RWPE1 (cell line): ENCODE measurements at regions not wholly inside any gene's neighbourhood (a gene's known extent, or its start where the extent isn't known, plus 50 kb on each side); places are given as distances from the start of the nearest gene placed in this dataset.

Source experiments
- CTCF ChIA-PET: fragments of 350-600 bp; sonication (Branson Sonifier 250); formaldehyde crosslinking; extraction: SDS; loops from one replicate; lab custom pipeline; 2021; lab: Yijun Ruan, JAX
- POLR2A ChIA-PET: fragments of 400-600 bp; formaldehyde crosslinking; extraction: SDS; loops from one replicate; lab custom pipeline; 2020; ENCODE audit warnings: antibody characterized with exemption; ENCODE audit not compliant: low non-redundant PET; lab: Yijun Ruan, JAX
- DNase-seq: peaks from one replicate; pipeline ENCODE4 v3.0.0; 2012; ENCODE audit warnings: low spot score
- H3K27ac ChIP-seq: fragments of 450-650 bp; 2 replicates; pipeline ENCODE4 v1.5.1; 2017
- CTCF ChIP-seq: fragments of 450-650 bp; conservative IDR thresholded peaks from 2 replicates; pipeline ENCODE4 v1.5.1; 2017; ENCODE audit warnings: low read depth, mild to moderate bottlenecking

- POLR2A ChIA-PET, result no interaction called here
- TF ChIP-seq CTCF, result no peak
- no peak for DNase-seq
- H3K27ac ChIP-seq, result no peak overlapping the region
- CTCF ChIA-PET, result no interaction called here
These were observed 435.7 kb upstream of the PROX1 start for GRCh38 chr1:213552045-213552444.

GRCh38 chr1:213560226-213560625 is 427.5 kb upstream of the PROX1 start:
- no peak for DNase-seq
- no peak for TF ChIP-seq CTCF
- CTCF ChIA-PET, result no interaction called here
- POLR2A ChIA-PET, result no interaction called here
- no peak overlapping the region for H3K27ac ChIP-seq

- POLR2A ChIA-PET, result no interaction called here
- CTCF ChIA-PET, result no interaction called here
- TF ChIP-seq CTCF, result no peak
- H3K27ac ChIP-seq, result no peak overlapping the region
- DNase-seq, result no peak
These were observed 425.9 kb upstream of the PROX1 start for GRCh38 chr1:213561870-213562269.

- ChIA-PET CTCF (interaction anchor here (0.6 to 0.7 kb wide), 2 partner anchors 64 to 1172 kb away, joined by 3 read pairs; no protein-coding TSS in a partner anchor), POLR2A (no interaction called here)
- H3K27ac ChIP-seq, result no peak overlapping the region
- no peak for DNase-seq
- TF ChIP-seq CTCF, result 0 out of 2 replicates have a peak, but pooled peaks have one; percentile 7
These were observed 423.5 kb upstream of the PROX1 start for GRCh38 chr1:213564215-213564659.

- ChIA-PET CTCF (no interaction called here), POLR2A (no interaction called here)
- no peak overlapping the region for H3K27ac ChIP-seq
- TF ChIP-seq CTCF, result no peak
- no peak for DNase-seq
These were observed 418.6 kb upstream of the PROX1 start for GRCh38 chr1:213568929-213569815.

- TF ChIP-seq CTCF, result no peak
- DNase-seq, result no peak
- no peak overlapping the region for H3K27ac ChIP-seq
- ChIA-PET POLR2A (no interaction called here), CTCF (no interaction called here)
These were observed 418.0 kb upstream of the PROX1 start for GRCh38 chr1:213569816-213570150.
